SH-SY5Y (cell line): ENCODE measurements at regions not wholly inside any gene's neighbourhood (a gene's known extent, or its start where the extent isn't known, plus 50 kb on each side); places are given as distances from the start of the nearest gene placed in this dataset.

Source experiments
- GATA2 ChIP-seq: IDR thresholded peaks from 2 replicates; pipeline ENCODE4 v1.6.1; 2011; ENCODE audit warnings: mild to moderate bottlenecking, low read depth, low read length
- GATA3 ChIP-seq: IDR thresholded peaks from 2 replicates; pipeline ENCODE4 v1.6.1; 2011; ENCODE audit warnings: low read depth, mild to moderate bottlenecking, low read length, moderate library complexity

- TF ChIP-seq GATA2 (no peak), GATA3 (no peak)
Observed at GRCh38 chr9:19903076-19903475, 114.2 kb upstream of the SLC24A2 start.
